ENCODE measurements at regions not wholly inside any gene's neighbourhood (a gene's known extent, or its start where the extent isn't known, plus 50 kb on each side); places are given as distances from the start of the nearest gene placed in this dataset.

DNA sequence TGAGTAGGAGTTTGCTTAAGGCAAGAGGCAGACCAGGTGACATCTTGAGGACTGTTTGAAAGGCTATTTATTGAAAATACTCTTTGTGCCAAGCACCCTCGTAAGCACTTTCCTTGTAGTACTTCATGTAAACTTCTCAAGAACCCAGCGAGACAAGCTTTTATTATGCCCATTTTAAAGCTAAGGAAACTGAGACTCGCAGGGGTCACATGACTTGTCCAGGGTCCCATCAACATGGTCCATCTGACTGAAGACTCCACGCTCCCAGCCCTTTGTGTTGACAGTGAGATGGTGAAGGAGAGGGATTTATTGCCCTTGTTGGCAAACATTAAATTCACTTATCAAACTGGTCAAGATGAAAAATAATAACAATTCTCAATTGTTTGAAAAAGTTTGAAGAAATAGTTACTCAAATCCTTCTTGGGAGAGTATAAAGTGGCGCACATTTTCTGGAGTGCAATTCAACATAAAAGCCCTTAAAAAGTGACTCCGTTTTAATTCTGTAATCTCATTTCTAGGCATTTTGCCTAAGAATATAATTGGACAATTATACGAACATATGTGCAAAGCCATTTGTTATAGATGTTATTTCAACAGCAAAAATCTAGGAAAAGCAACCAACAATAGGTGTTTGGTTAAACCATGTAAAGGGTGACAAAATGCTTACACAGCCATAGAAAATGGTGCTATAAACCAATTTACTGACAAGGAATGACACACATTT is 270.5 kb upstream of the NCKAP5 start:
- Histone ChIP-seq H3K4me2 (ENCODE audit: low read depth, low read length, poor library complexity, severe bottlenecking) (no peak overlapping the region), H3K9ac (ENCODE audit: low read depth, low read length, poor library complexity, severe bottlenecking) (no peak overlapping the region), H3K36me3 (ENCODE audit: insufficient read depth, low read length) (no peaks in the 10 kb centered on the region), H3K9me2 (replicated peaks; ENCODE audit: low read depth, low read length) (no peaks in the 10 kb centered on the region), H3K4me1 (ENCODE audit: insufficient read depth, low read length, poor library complexity, severe bottlenecking) (no peaks in the 10 kb centered on the region), H3K9me3 (ENCODE audit: insufficient read depth, low read depth, low read length) (no peaks in the 10 kb centered on the region), H3K79me2 (ENCODE audit: insufficient read depth, low read length) (no peaks in the 10 kb centered on the region), H3K27me3 (ENCODE audit: insufficient read depth, low read length, poor library complexity, severe bottlenecking) (no peaks in the 10 kb centered on the region), H3K4me3 (ENCODE audit: low read length, poor library complexity, severe bottlenecking) (no peak overlapping the region), H3F3A (ENCODE audit: low read depth) (no peaks in the 10 kb centered on the region), H4K20me1 (ENCODE audit: insufficient read depth, low read length, poor library complexity, severe bottlenecking) (no peaks in the 10 kb centered on the region), H2AFZ (ENCODE audit: low read length) (no peak overlapping the region)
- TF ChIP-seq EZH2phosphoT487 (IDR thresholded peaks at IDR 0.05; ENCODE audit: borderline replicate concordance) = no peak
- TF ChIP-seq, protein P1, sequence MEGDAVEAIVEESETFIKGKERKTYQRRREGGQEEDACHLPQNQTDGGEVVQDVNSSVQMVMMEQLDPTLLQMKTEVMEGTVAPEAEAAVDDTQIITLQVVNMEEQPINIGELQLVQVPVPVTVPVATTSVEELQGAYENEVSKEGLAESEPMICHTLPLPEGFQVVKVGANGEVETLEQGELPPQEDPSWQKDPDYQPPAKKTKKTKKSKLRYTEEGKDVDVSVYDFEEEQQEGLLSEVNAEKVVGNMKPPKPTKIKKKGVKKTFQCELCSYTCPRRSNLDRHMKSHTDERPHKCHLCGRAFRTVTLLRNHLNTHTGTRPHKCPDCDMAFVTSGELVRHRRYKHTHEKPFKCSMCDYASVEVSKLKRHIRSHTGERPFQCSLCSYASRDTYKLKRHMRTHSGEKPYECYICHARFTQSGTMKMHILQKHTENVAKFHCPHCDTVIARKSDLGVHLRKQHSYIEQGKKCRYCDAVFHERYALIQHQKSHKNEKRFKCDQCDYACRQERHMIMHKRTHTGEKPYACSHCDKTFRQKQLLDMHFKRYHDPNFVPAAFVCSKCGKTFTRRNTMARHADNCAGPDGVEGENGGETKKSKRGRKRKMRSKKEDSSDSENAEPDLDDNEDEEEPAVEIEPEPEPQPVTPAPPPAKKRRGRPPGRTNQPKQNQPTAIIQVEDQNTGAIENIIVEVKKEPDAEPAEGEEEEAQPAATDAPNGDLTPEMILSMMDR (conservative IDR thresholded peaks at IDR 0.05; ENCODE audit: low read length) = no peak

DNA sequence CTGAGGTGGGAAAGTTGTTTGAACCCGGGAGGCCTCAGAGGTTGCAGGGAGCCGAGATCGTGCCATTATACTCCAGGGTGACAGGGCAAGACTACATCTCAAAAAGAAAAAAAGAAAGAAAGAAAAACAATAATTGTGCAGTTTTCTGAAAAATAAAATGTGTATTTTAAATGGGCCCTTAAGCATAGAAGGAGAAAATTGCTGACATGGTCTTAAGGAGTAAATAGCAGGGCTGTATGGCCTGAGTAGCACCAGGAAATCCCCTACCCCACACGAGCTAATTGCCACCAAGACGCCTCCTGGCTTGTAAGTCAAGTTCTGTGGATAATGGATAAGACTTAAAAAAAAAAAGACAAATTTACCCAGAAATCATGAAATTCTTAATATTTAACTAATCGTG is 271.4 kb upstream of the NCKAP5 start:
- TF ChIP-seq EZH2phosphoT487 (IDR thresholded peaks at IDR 0.05; ENCODE audit: borderline replicate concordance) = no peak
- TF ChIP-seq, protein P1 (conservative IDR thresholded peaks at IDR 0.05; ENCODE audit: low read length) = no peak
- Histone ChIP-seq H3K36me3 (ENCODE audit: insufficient read depth, low read length) (no peaks in the 10 kb centered on the region), H3K27me3 (ENCODE audit: insufficient read depth, low read length, poor library complexity, severe bottlenecking) (no peaks in the 10 kb centered on the region), H3F3A (ENCODE audit: low read depth) (no peaks in the 10 kb centered on the region), H3K4me2 (ENCODE audit: low read depth, low read length, poor library complexity, severe bottlenecking) (no peak overlapping the region), H3K4me1 (ENCODE audit: insufficient read depth, low read length, poor library complexity, severe bottlenecking) (no peaks in the 10 kb centered on the region), H4K20me1 (ENCODE audit: insufficient read depth, low read length, poor library complexity, severe bottlenecking) (no peaks in the 10 kb centered on the region), H2AFZ (ENCODE audit: low read length) (no peak overlapping the region), H3K9ac (ENCODE audit: low read depth, low read length, poor library complexity, severe bottlenecking) (no peak overlapping the region), H3K4me3 (ENCODE audit: low read length, poor library complexity, severe bottlenecking) (no peak overlapping the region), H3K9me2 (replicated peaks; ENCODE audit: low read depth, low read length) (no peaks in the 10 kb centered on the region), H3K79me2 (ENCODE audit: insufficient read depth, low read length) (no peaks in the 10 kb centered on the region), H3K9me3 (ENCODE audit: insufficient read depth, low read depth, low read length) (no peaks in the 10 kb centered on the region)

DNA sequence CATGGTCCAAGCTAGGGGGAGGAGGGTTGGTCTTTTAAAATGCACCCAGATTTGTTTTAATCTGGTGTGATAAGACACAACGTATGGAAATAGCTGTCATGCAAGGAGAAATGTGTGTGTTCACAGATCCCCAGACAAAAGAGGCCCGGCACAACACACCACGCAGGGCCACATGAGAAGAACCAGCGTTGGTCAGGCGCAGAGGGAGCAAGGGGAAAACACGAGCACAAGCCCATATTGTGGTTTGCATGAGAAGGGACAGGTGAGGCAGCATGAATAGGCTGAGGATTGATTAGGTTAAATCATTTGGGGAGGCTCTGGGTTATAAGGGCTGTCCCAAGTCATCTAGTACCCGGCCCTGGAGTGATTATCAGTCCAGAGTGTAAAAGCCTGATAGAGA is 272.5 kb upstream of the NCKAP5 start:
- Histone ChIP-seq H3K9ac (ENCODE audit: low read depth, low read length, poor library complexity, severe bottlenecking) (no peak overlapping the region), H3K27me3 (ENCODE audit: insufficient read depth, low read length, poor library complexity, severe bottlenecking) (no peaks in the 10 kb centered on the region), H4K20me1 (ENCODE audit: insufficient read depth, low read length, poor library complexity, severe bottlenecking) (no peaks in the 10 kb centered on the region), H3K79me2 (ENCODE audit: insufficient read depth, low read length) (no peaks in the 10 kb centered on the region), H3F3A (ENCODE audit: low read depth) (no peaks in the 10 kb centered on the region), H3K4me2 (ENCODE audit: low read depth, low read length, poor library complexity, severe bottlenecking) (no peak overlapping the region), H3K9me3 (ENCODE audit: insufficient read depth, low read depth, low read length) (no peaks in the 10 kb centered on the region), H3K36me3 (ENCODE audit: insufficient read depth, low read length) (no peaks in the 10 kb centered on the region), H3K4me1 (ENCODE audit: insufficient read depth, low read length, poor library complexity, severe bottlenecking) (no peaks in the 10 kb centered on the region), H3K4me3 (ENCODE audit: low read length, poor library complexity, severe bottlenecking) (no peak overlapping the region), H2AFZ (ENCODE audit: low read length) (no peak overlapping the region), H3K9me2 (replicated peaks; ENCODE audit: low read depth, low read length) (no peaks in the 10 kb centered on the region)
- TF ChIP-seq EZH2phosphoT487 (IDR thresholded peaks at IDR 0.05; ENCODE audit: borderline replicate concordance) = no peak
- TF ChIP-seq, protein P1 (conservative IDR thresholded peaks at IDR 0.05; ENCODE audit: low read length) = no peak

Data from Loucy (cell line).